ENCODE measurements at regions not wholly inside any gene's neighbourhood (a gene's known extent, or its start where the extent isn't known, plus 50 kb on each side); places are given as distances from the start of the nearest gene placed in this dataset.

DNA sequence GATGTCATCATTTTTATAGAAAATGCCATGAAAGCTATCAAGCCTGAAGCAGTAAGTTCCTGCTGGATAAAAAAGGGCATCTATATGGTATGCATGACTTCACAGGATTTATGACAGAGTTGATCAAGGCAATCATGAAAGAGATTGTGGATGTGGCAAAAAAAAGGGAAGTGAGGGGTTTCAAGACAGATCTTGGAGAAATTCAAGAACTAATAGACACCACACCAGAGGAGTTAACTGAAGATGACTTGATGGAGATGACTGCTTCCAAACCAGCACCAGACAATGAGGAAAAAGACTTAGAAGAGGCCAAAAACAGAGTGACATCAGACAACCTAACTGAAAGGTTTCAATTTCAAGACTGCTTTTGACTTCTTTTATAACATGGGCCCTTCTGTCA lies 691.1 kb upstream of the SLC10A2 start:
- Histone ChIP-seq H3K9ac (ENCODE audit: low read length) (no peak overlapping the region), H2AFZ (ENCODE audit: low read depth, low read length, poor library complexity, severe bottlenecking) (no peak overlapping the region), H3K4me2 (ENCODE audit: low read length) (no peak overlapping the region), H3K4me3 (replicated peaks in 1 of 2; ENCODE audit: low read depth in 1 of 2, low read length in 2 of 2) (no peak overlapping the region), H3K4me1 (ENCODE audit: control insufficient read depth in 1 of 2, insufficient read depth in 2 of 2, low read length in 2 of 2) (no peaks in the 10 kb centered on the region), H3K27me3 (ENCODE audit: insufficient read depth, low read length) (no peaks in the 10 kb centered on the region), H3K79me2 (ENCODE audit: insufficient read depth, low read length) (no peaks in the 10 kb centered on the region), H3K9me3 (ENCODE audit: control insufficient read depth in 1 of 2, insufficient read depth in 1 of 2, low read depth in 1 of 2, low read length in 2 of 2) (no peaks in the 10 kb centered on the region), H3K36me3 (ENCODE audit: control insufficient read depth in 1 of 2, insufficient read depth in 2 of 2, low read length in 2 of 2) (no peaks in the 10 kb centered on the region), H3K9me2 (ENCODE audit: insufficient read depth) (no peaks in the 10 kb centered on the region), H4K20me1 (ENCODE audit: insufficient read depth) (no peaks in the 10 kb centered on the region), H3K27ac (ENCODE audit: low read depth, low read length) (no peak overlapping the region)
- ATAC-seq (no peak), DNase-seq (ENCODE audit: low read depth, low spot score) (no peak)
- ChIA-PET CTCF (no interaction called here), RAD21 (ENCODE audit: low non-redundant PET in 1 of 2, low total read pairs in 2 of 2, uncharacterized antibody in 2 of 2, unreplicated experiment in 2 of 2) (no interaction called here), POLR2A (no interaction called here)
- BruUV-seq (replicated peaks): no TSS peak
- intact Hi-C loops (cut with micrococcal nuclease): no loop called here
- TF ChIP-seq YY1 (IDR thresholded peaks at IDR 0.05; ENCODE audit: extremely low read depth, insufficient replicate concordance, low read depth, low read length) (no peak), SP1 (IDR thresholded peaks at IDR 0.05; ENCODE audit: low read depth) (no peak), EZH2 (IDR thresholded peaks at IDR 0.05) (no peak), CBX3 (IDR thresholded peaks at IDR 0.05; ENCODE audit: low read depth) (no peak), EZH2phosphoT487 (IDR thresholded peaks at IDR 0.05; ENCODE audit: borderline replicate concordance) (no peak)

DNA sequence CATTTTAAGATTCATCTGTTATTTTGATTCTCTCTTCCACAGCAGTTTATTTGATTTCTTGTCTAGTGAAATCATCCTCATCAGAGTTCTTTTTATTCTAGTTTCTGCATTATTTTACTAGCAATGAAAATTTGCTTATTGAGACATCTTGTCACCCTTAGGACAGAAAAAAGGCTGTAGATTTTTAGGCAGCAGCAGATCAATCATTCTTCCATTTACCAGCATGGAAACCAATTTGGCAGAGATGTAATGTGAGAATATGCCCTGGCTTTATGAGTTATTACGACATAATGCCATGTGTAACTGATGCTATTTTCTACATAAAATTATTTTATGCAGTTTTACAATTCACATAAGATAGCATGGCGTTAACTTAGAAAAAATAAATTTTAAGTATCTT lies 688.6 kb upstream of the SLC10A2 start:
- Histone ChIP-seq H3K36me3 (ENCODE audit: control insufficient read depth in 1 of 2, insufficient read depth in 2 of 2, low read length in 2 of 2) (no peaks in the 10 kb centered on the region), H3K27me3 (ENCODE audit: insufficient read depth, low read length) (no peaks in the 10 kb centered on the region), H3K4me1 (ENCODE audit: control insufficient read depth in 1 of 2, insufficient read depth in 2 of 2, low read length in 2 of 2) (no peaks in the 10 kb centered on the region), H3K4me3 (replicated peaks in 1 of 2; ENCODE audit: low read depth in 1 of 2, low read length in 2 of 2) (no peak overlapping the region), H2AFZ (ENCODE audit: low read depth, low read length, poor library complexity, severe bottlenecking) (no peak overlapping the region), H3K9me3 (ENCODE audit: control insufficient read depth in 1 of 2, insufficient read depth in 1 of 2, low read depth in 1 of 2, low read length in 2 of 2) (no peaks in the 10 kb centered on the region), H3K4me2 (ENCODE audit: low read length) (no peak overlapping the region), H3K79me2 (ENCODE audit: insufficient read depth, low read length) (no peaks in the 10 kb centered on the region), H3K27ac (ENCODE audit: low read depth, low read length) (no peak overlapping the region), H3K9me2 (ENCODE audit: insufficient read depth) (no peaks in the 10 kb centered on the region), H4K20me1 (ENCODE audit: insufficient read depth) (no peaks in the 10 kb centered on the region), H3K9ac (ENCODE audit: low read length) (no peak overlapping the region)
- intact Hi-C loops (cut with micrococcal nuclease): no loop called here
- ATAC-seq (no peak), DNase-seq (ENCODE audit: low read depth, low spot score) (no peak)
- BruUV-seq (replicated peaks): no TSS peak
- ChIA-PET RAD21 (ENCODE audit: low non-redundant PET in 1 of 2, low total read pairs in 2 of 2, uncharacterized antibody in 2 of 2, unreplicated experiment in 2 of 2) (no interaction called here), POLR2A (no interaction called here), CTCF (no interaction called here)
- no peak for TF ChIP-seq EZH2phosphoT487 (IDR thresholded peaks at IDR 0.05; ENCODE audit: borderline replicate concordance)
- no peak for TF ChIP-seq ZNF274 (IDR thresholded peaks at IDR 0.05; ENCODE audit: low read depth, low read length)
- no peak for TF ChIP-seq YY1 (IDR thresholded peaks at IDR 0.05; ENCODE audit: extremely low read depth, insufficient replicate concordance, low read depth, low read length)
- TF ChIP-seq, protein P1, sequence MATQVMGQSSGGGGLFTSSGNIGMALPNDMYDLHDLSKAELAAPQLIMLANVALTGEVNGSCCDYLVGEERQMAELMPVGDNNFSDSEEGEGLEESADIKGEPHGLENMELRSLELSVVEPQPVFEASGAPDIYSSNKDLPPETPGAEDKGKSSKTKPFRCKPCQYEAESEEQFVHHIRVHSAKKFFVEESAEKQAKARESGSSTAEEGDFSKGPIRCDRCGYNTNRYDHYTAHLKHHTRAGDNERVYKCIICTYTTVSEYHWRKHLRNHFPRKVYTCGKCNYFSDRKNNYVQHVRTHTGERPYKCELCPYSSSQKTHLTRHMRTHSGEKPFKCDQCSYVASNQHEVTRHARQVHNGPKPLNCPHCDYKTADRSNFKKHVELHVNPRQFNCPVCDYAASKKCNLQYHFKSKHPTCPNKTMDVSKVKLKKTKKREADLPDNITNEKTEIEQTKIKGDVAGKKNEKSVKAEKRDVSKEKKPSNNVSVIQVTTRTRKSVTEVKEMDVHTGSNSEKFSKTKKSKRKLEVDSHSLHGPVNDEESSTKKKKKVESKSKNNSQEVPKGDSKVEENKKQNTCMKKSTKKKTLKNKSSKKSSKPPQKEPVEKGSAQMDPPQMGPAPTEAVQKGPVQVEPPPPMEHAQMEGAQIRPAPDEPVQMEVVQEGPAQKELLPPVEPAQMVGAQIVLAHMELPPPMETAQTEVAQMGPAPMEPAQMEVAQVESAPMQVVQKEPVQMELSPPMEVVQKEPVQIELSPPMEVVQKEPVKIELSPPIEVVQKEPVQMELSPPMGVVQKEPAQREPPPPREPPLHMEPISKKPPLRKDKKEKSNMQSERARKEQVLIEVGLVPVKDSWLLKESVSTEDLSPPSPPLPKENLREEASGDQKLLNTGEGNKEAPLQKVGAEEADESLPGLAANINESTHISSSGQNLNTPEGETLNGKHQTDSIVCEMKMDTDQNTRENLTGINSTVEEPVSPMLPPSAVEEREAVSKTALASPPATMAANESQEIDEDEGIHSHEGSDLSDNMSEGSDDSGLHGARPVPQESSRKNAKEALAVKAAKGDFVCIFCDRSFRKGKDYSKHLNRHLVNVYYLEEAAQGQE (IDR thresholded peaks at IDR 0.05; ENCODE audit: low read depth): no peak
- TF ChIP-seq, protein P2, sequence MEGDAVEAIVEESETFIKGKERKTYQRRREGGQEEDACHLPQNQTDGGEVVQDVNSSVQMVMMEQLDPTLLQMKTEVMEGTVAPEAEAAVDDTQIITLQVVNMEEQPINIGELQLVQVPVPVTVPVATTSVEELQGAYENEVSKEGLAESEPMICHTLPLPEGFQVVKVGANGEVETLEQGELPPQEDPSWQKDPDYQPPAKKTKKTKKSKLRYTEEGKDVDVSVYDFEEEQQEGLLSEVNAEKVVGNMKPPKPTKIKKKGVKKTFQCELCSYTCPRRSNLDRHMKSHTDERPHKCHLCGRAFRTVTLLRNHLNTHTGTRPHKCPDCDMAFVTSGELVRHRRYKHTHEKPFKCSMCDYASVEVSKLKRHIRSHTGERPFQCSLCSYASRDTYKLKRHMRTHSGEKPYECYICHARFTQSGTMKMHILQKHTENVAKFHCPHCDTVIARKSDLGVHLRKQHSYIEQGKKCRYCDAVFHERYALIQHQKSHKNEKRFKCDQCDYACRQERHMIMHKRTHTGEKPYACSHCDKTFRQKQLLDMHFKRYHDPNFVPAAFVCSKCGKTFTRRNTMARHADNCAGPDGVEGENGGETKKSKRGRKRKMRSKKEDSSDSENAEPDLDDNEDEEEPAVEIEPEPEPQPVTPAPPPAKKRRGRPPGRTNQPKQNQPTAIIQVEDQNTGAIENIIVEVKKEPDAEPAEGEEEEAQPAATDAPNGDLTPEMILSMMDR (IDR thresholded peaks at IDR 0.05 in 2 of 3, conservative IDR thresholded peaks at IDR 0.05 in 1 of 3; ENCODE audit: borderline replicate concordance in 1 of 3, insufficient read depth in 1 of 3, low read depth in 2 of 3, low read length in 2 of 3): no peak
- TF ChIP-seq POLR2AphosphoS5 (IDR thresholded peaks at IDR 0.05; ENCODE audit: low read depth, low read length): no peak

Measured in HCT116 (cell line).